Hepatocyte (in vitro differentiated cells): ENCODE measurements at regions not wholly inside any gene's neighbourhood (a gene's known extent, or its start where the extent isn't known, plus 50 kb on each side); places are given as distances from the start of the nearest gene placed in this dataset.

Experiments
- DNase-seq: peaks from one replicate; pipeline ENCODE4 v3.0.0-alpha.2; 2016; ENCODE audit warnings: low spot score
- H2AFZ ChIP-seq: fragments of 200-600 bp; sonication (generic); 2 replicates; pipeline ENCODE4 v1.6.0; 2016; ENCODE audit warnings: antibody characterized with exemption, mild to moderate bottlenecking
- H3K27ac ChIP-seq: fragments of 200-600 bp; sonication (generic); 2 replicates; pipeline ENCODE4 v1.5.1; 2016; ENCODE audit warnings: mild to moderate bottlenecking
- H3K27me3 ChIP-seq: fragments of 200-600 bp; sonication (generic); 2 replicates; pipeline ENCODE4 v1.6.1; 2016
- H3K36me3 ChIP-seq: fragments of 200-600 bp; sonication (generic); replicated peaks from 2 replicates; pipeline ENCODE4 v1.5.1; 2016; ENCODE audit warnings: low read depth; ENCODE audit not compliant: insufficient read depth
- H3K4me1 ChIP-seq: fragments of 200-600 bp; sonication (generic); 2 replicates; pipeline ENCODE4 v1.5.1; 2016; ENCODE audit warnings: mild to moderate bottlenecking, moderate library complexity; ENCODE audit not compliant: insufficient read depth
- H3K4me2 ChIP-seq: fragments of 200-600 bp; sonication (generic); 2 replicates; pipeline ENCODE4 v1.6.0; 2016
- H3K4me3 ChIP-seq: fragments of 200-600 bp; sonication (generic); 2 replicates; pipeline ENCODE4 v1.5.1; 2016; ENCODE audit warnings: mild to moderate bottlenecking
- H3K79me2 ChIP-seq: fragments of 200-600 bp; sonication (generic); 2 replicates; pipeline ENCODE4 v1.6.0; 2017; ENCODE audit warnings: mild to moderate bottlenecking
- H3K9me2 ChIP-seq: fragments of 200-600 bp; sonication (generic); replicated peaks from 2 replicates; pipeline ENCODE4 v1.6.0; 2017; ENCODE audit warnings: mild to moderate bottlenecking; ENCODE audit not compliant: insufficient read depth
- H3K9me3 ChIP-seq: fragments of 200-600 bp; sonication (generic); 2 replicates; pipeline ENCODE4 v1.5.1; 2016; ENCODE audit warnings: low read depth, mild to moderate bottlenecking
- H4K20me1 ChIP-seq: fragments of 200-600 bp; sonication (generic); 2 replicates; pipeline ENCODE4 v1.6.0; 2016; ENCODE audit warnings: mild to moderate bottlenecking; ENCODE audit not compliant: insufficient read depth, poor library complexity, severe bottlenecking
- CTCF ChIP-seq: fragments of 200-600 bp; sonication (generic); IDR thresholded peaks from 2 replicates; pipeline ENCODE4 v1.5.1; 2016; ENCODE audit warnings: antibody characterized with exemption, mild to moderate bottlenecking; ENCODE audit not compliant: poor library complexity
- EZH2 ChIP-seq: fragments of 200-600 bp; sonication (generic); IDR thresholded peaks from 2 replicates; pipeline ENCODE4 v1.6.1; 2016; ENCODE audit warnings: antibody characterized with exemption, mild to moderate bottlenecking, borderline replicate concordance
- EZH2phosphoT487 ChIP-seq: fragments of 200-600 bp; sonication (generic); IDR thresholded peaks from one replicate; pipeline ENCODE4 v1.6.1; 2018; ENCODE audit warnings: antibody characterized with exemption, mild to moderate bottlenecking, low read depth, moderate library complexity; ENCODE audit not compliant: unreplicated experiment, severe bottlenecking
- WGBS: methylation state at CpG from one replicate; pipeline ENCODE4 v1.1.6; 2016; ENCODE audit warnings: low lambda C conversion rate; ENCODE audit errors: missing lambda C conversion rate; 5-methylcytosine and 5-hydroxymethylcytosine counted together

GRCh38 chr12:105943525-105943924, 195.2 kb downstream of the NUAK1 start:
- Histone ChIP-seq H3K9me2 (no peaks in the 10 kb centered on the region), H3K27ac (no peak overlapping the region), H3K4me3 (no peak overlapping the region), H3K9me3 (no peaks in the 10 kb centered on the region), H3K36me3 (no peaks in the 10 kb centered on the region), H3K27me3 (peaks cover 6% of the 10 kb centered on the region), H2AFZ (no peak overlapping the region), H3K79me2 (no peaks in the 10 kb centered on the region), H4K20me1 (no peaks in the 10 kb centered on the region), H3K4me2 (no peak overlapping the region), H3K4me1 (no peaks in the 10 kb centered on the region)
- no peak for TF ChIP-seq CTCF
- no peak for TF ChIP-seq EZH2phosphoT487
- no peak for DNase-seq
- WGBS: 100% methylated on average over 1 of the region's 1 CpG

- Histone ChIP-seq H2AFZ (no peak overlapping the region), H3K27me3 (peaks cover 6% of the 10 kb centered on the region), H3K9me2 (no peaks in the 10 kb centered on the region), H3K27ac (no peak overlapping the region), H3K79me2 (no peaks in the 10 kb centered on the region), H3K4me2 (no peak overlapping the region), H3K4me3 (no peak overlapping the region), H3K4me1 (no peaks in the 10 kb centered on the region), H4K20me1 (no peaks in the 10 kb centered on the region), H3K9me3 (no peaks in the 10 kb centered on the region), H3K36me3 (no peaks in the 10 kb centered on the region)
- TF ChIP-seq EZH2phosphoT487 (no peak), CTCF (no peak), EZH2 (no peak)
- DNase-seq: no peak
- 78% methylated on average over 1 of the region's 1 CpG for WGBS
Measured at GRCh38 chr12:105944628-105945027, 194.1 kb downstream of the NUAK1 start.

GRCh38 chr12:105945880-105946279, 192.9 kb downstream of the NUAK1 start:
- H3K4me3 ChIP-seq: no peak overlapping the region
- H3K27ac ChIP-seq: no peak overlapping the region
- DNase-seq: no peak
- H3K27me3 ChIP-seq: peaks cover 3% of the 10 kb centered on the region
- H3K79me2 ChIP-seq: no peaks in the 10 kb centered on the region
- H3K36me3 ChIP-seq: no peaks in the 10 kb centered on the region
- H4K20me1 ChIP-seq: no peaks in the 10 kb centered on the region
- no peak overlapping the region for H2AFZ ChIP-seq
- WGBS: 64% methylated on average over 1 of the region's 1 CpG
- no peaks in the 10 kb centered on the region for H3K9me2 ChIP-seq
- no peaks in the 10 kb centered on the region for H3K9me3 ChIP-seq
- TF ChIP-seq EZH2phosphoT487: no peak
- TF ChIP-seq EZH2: no peak
- no peak for TF ChIP-seq CTCF
- H3K4me1 ChIP-seq: no peaks in the 10 kb centered on the region
- H3K4me2 ChIP-seq: no peak overlapping the region

GRCh38 chr12:105946493-105946901, 192.3 kb downstream of the NUAK1 start:
- H3K27ac ChIP-seq: no peak overlapping the region
- WGBS: 69% methylated on average over 2 of the region's 2 CpGs

More at GRCh38 chr12:105946493-105946901, 192.3 kb downstream of the NUAK1 start:
- Histone ChIP-seq H3K9me3 (no peaks in the 10 kb centered on the region), H4K20me1 (no peaks in the 10 kb centered on the region), H3K79me2 (no peaks in the 10 kb centered on the region), H3K4me3 (no peak overlapping the region), H3K36me3 (no peaks in the 10 kb centered on the region), H3K9me2 (no peaks in the 10 kb centered on the region), H3K4me2 (no peak overlapping the region), H2AFZ (no peak overlapping the region), H3K27me3 (no peaks in the 10 kb centered on the region), H3K4me1 (no peaks in the 10 kb centered on the region)
- no peak for DNase-seq
- TF ChIP-seq EZH2phosphoT487 (no peak), CTCF (no peak), EZH2 (no peak)
